Fibroblast of skin of right quadriceps (primary cell): ENCODE measurements at regions not wholly inside any gene's neighbourhood (a gene's known extent, or its start where the extent isn't known, plus 50 kb on each side); places are given as distances from the start of the nearest gene placed in this dataset.

ENCODE experiments used
- DNase-seq: peaks from one replicate; pipeline ENCODE4 v3.0.0-alpha.2; 2013

GRCh38 chr10:85515316-85515715 lies 851.3 kb downstream of the GRID1 start:
- DNase-seq: no peak

- peak; percentile 27 for DNase-seq
These were observed 842.5 kb downstream of the GRID1 start for GRCh38 chr10:85524001-85524666.

- peak; percentile 6 for DNase-seq
These were observed 838.8 kb downstream of the GRID1 start for GRCh38 chr10:85527616-85528317.

GRCh38 chr10:85528318-85528652 lies 838.3 kb downstream of the GRID1 start:
- DNase-seq: no peak

- DNase-seq: no peak
These were observed 834.9 kb downstream of the GRID1 start for GRCh38 chr10:85531706-85532105.

- DNase-seq: no peak
These were observed 833.8 kb downstream of the GRID1 start for GRCh38 chr10:85532773-85533172.

GRCh38 chr10:85535926-85536325 lies 830.7 kb downstream of the GRID1 start:
- no peak for DNase-seq

- no peak for DNase-seq
These were observed 829.0 kb downstream of the GRID1 start for GRCh38 chr10:85537561-85537960.

GRCh38 chr10:85538601-85539000 lies 828.0 kb downstream of the GRID1 start:
- DNase-seq: no peak

- no peak for DNase-seq
These were observed 824.4 kb downstream of the GRID1 start for GRCh38 chr10:85542152-85542551.

GRCh38 chr10:85542936-85543730 lies 823.5 kb downstream of the GRID1 start:
- no peak for DNase-seq

GRCh38 chr10:85544956-85545355 lies 821.6 kb downstream of the GRID1 start:
- DNase-seq: no peak

GRCh38 chr10:85545874-85546273 lies 820.7 kb downstream of the GRID1 start:
- DNase-seq: no peak

GRCh38 chr10:85547460-85548023 lies 819.1 kb downstream of the GRID1 start:
- no peak for DNase-seq

- peak; percentile 9 for DNase-seq
These were observed 818.6 kb downstream of the GRID1 start for GRCh38 chr10:85548034-85548433.
